ENCODE measurements at regions not wholly inside any gene's neighbourhood (a gene's known extent, or its start where the extent isn't known, plus 50 kb on each side); places are given as distances from the start of the nearest gene placed in this dataset.

DNA sequence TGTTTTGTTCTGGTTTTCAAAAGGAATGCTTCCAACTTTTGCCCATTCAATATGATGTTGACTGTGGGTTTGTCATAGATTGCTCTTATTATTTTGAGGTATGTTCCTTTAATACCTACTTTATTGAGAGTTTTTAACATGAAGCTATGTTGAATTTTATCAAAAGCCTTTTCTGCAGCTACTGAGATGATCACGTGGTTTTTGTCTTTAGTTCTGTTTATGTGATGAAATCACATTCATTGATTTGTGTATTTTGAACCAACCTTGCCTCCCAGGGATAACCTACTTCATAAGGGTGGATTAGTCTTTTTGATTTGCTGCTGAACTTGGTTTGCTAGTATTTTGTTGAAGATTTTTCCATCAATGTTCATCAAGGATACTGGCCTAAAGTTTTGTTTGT, 92.7 kb upstream of the TCF21 start:
- Histone ChIP-seq H3K9ac (ENCODE audit: insufficient read depth, low read length) (no peak overlapping the region), H3K79me2 (ENCODE audit: control insufficient read depth, insufficient read depth, low read length) (no peaks in the 10 kb centered on the region), H2AFZ (ENCODE audit: low read length) (no peak overlapping the region), H4K20me1 (ENCODE audit: control insufficient read depth, extremely low read depth, insufficient read depth, low read length) (no peaks in the 10 kb centered on the region), H3K4me2 (ENCODE audit: extremely low read depth, insufficient read depth, low read length) (no peak overlapping the region), H3K36me3 (ENCODE audit: control insufficient read depth, insufficient read depth, low read length) (no peaks in the 10 kb centered on the region), H3K4me1 (ENCODE audit: control insufficient read depth, extremely low read depth, insufficient read depth, low read length) (no peaks in the 10 kb centered on the region), H3K27me3 (ENCODE audit: control insufficient read depth, insufficient read depth, low read length) (no peaks in the 10 kb centered on the region), H3K27ac (ENCODE audit: insufficient read depth, low read length) (no peak overlapping the region), H3K4me3 (replicated peaks in 1 of 4; ENCODE audit: control extremely low read depth in 1 of 4, insufficient read depth in 1 of 4, low read depth in 3 of 4, low read length in 4 of 4) (no peak overlapping the region), H3K9me3 (ENCODE audit: control insufficient read depth, insufficient read depth, low read depth, low read length) (no peaks in the 10 kb centered on the region)
- DNase-seq (ENCODE audit: low read depth in 2 of 2): no peak
- TF ChIP-seq, protein P1, sequence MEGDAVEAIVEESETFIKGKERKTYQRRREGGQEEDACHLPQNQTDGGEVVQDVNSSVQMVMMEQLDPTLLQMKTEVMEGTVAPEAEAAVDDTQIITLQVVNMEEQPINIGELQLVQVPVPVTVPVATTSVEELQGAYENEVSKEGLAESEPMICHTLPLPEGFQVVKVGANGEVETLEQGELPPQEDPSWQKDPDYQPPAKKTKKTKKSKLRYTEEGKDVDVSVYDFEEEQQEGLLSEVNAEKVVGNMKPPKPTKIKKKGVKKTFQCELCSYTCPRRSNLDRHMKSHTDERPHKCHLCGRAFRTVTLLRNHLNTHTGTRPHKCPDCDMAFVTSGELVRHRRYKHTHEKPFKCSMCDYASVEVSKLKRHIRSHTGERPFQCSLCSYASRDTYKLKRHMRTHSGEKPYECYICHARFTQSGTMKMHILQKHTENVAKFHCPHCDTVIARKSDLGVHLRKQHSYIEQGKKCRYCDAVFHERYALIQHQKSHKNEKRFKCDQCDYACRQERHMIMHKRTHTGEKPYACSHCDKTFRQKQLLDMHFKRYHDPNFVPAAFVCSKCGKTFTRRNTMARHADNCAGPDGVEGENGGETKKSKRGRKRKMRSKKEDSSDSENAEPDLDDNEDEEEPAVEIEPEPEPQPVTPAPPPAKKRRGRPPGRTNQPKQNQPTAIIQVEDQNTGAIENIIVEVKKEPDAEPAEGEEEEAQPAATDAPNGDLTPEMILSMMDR (conservative IDR thresholded peaks at IDR 0.05 in 1 of 2, IDR thresholded peaks at IDR 0.05 in 1 of 2; ENCODE audit: low read depth in 1 of 2, low read length in 2 of 2): no peak
- TF ChIP-seq EZH2 (IDR thresholded peaks at IDR 0.05; ENCODE audit: low read length, missing control alignments): no peak

DNA sequence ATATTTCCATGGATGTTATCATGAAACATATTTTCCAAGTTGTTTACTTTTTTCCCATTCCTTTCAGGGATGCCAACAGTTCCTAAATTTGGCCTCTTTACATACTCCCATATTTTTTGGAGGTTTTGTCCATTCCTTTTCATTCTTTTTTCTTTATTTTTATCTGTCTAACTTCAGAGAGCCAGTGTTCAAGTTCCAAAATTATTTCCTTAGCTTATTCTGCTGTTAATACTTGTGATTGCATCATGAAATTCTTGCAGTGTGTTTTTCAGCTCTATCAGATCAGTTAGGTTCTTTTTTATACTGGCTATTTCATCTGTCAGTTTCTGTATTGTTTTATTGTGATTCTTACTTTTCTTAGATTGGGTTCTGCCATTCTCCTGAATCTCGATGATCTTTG, 89.9 kb upstream of the TCF21 start:
- Histone ChIP-seq H2AFZ (ENCODE audit: low read length) (no peak overlapping the region), H3K9me3 (ENCODE audit: control insufficient read depth, insufficient read depth, low read depth, low read length) (no peaks in the 10 kb centered on the region), H3K4me3 (replicated peaks in 1 of 4; ENCODE audit: control extremely low read depth in 1 of 4, insufficient read depth in 1 of 4, low read depth in 3 of 4, low read length in 4 of 4) (no peak overlapping the region), H4K20me1 (ENCODE audit: control insufficient read depth, extremely low read depth, insufficient read depth, low read length) (no peaks in the 10 kb centered on the region), H3K36me3 (ENCODE audit: control insufficient read depth, insufficient read depth, low read length) (no peaks in the 10 kb centered on the region), H3K27me3 (ENCODE audit: control insufficient read depth, insufficient read depth, low read length) (no peaks in the 10 kb centered on the region), H3K9ac (ENCODE audit: insufficient read depth, low read length) (no peak overlapping the region), H3K4me2 (ENCODE audit: extremely low read depth, insufficient read depth, low read length) (no peak overlapping the region), H3K27ac (ENCODE audit: insufficient read depth, low read length) (no peak overlapping the region), H3K79me2 (ENCODE audit: control insufficient read depth, insufficient read depth, low read length) (no peaks in the 10 kb centered on the region), H3K4me1 (ENCODE audit: control insufficient read depth, extremely low read depth, insufficient read depth, low read length) (no peaks in the 10 kb centered on the region)
- TF ChIP-seq, protein P1 (conservative IDR thresholded peaks at IDR 0.05 in 1 of 2, IDR thresholded peaks at IDR 0.05 in 1 of 2; ENCODE audit: low read depth in 1 of 2, low read length in 2 of 2): no peak
- TF ChIP-seq EZH2 (IDR thresholded peaks at IDR 0.05; ENCODE audit: low read length, missing control alignments): no peak
- DNase-seq (ENCODE audit: low read depth in 2 of 2): no peak

DNA sequence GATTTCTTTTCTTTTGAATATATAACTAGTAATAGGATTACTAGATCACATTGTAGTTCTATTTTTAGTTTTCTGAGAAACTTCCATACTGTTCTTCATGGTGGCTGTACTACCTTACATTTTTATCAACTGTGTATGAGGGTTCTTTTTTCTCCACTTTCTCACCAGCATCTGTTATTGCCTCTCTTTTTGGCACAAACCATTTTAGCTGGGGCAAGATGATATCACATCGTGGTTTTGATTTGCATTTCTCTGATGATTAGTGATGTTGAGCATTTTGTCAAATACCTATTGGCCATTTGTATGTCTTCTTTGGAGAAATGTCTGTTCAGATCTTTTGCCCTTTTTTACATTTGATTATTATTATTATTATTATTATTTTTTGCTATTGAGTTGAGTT, 86.1 kb upstream of the TCF21 start:
- Histone ChIP-seq H2AFZ (ENCODE audit: low read length) (no peak overlapping the region), H3K9me3 (ENCODE audit: control insufficient read depth, insufficient read depth, low read depth, low read length) (no peaks in the 10 kb centered on the region), H3K4me3 (replicated peaks in 1 of 4; ENCODE audit: control extremely low read depth in 1 of 4, insufficient read depth in 1 of 4, low read depth in 3 of 4, low read length in 4 of 4) (no peak overlapping the region), H3K79me2 (ENCODE audit: control insufficient read depth, insufficient read depth, low read length) (no peaks in the 10 kb centered on the region), H3K36me3 (ENCODE audit: control insufficient read depth, insufficient read depth, low read length) (no peaks in the 10 kb centered on the region), H3K27ac (ENCODE audit: insufficient read depth, low read length) (no peak overlapping the region), H3K4me2 (ENCODE audit: extremely low read depth, insufficient read depth, low read length) (no peak overlapping the region), H3K9ac (ENCODE audit: insufficient read depth, low read length) (no peak overlapping the region), H3K27me3 (ENCODE audit: control insufficient read depth, insufficient read depth, low read length) (no peaks in the 10 kb centered on the region), H4K20me1 (ENCODE audit: control insufficient read depth, extremely low read depth, insufficient read depth, low read length) (no peaks in the 10 kb centered on the region), H3K4me1 (ENCODE audit: control insufficient read depth, extremely low read depth, insufficient read depth, low read length) (no peaks in the 10 kb centered on the region)
- TF ChIP-seq, protein P1 (conservative IDR thresholded peaks at IDR 0.05 in 1 of 2, IDR thresholded peaks at IDR 0.05 in 1 of 2; ENCODE audit: low read depth in 1 of 2, low read length in 2 of 2): no peak
- TF ChIP-seq EZH2 (IDR thresholded peaks at IDR 0.05; ENCODE audit: low read length, missing control alignments): no peak
- DNase-seq (ENCODE audit: low read depth in 2 of 2): peak in 1 of 2 donors; percentile 44

Data from fibroblast of lung (primary cell).